ENCODE measurements at regions not wholly inside any gene's neighbourhood (a gene's known extent, or its start where the extent isn't known, plus 50 kb on each side); places are given as distances from the start of the nearest gene placed in this dataset.

DNA sequence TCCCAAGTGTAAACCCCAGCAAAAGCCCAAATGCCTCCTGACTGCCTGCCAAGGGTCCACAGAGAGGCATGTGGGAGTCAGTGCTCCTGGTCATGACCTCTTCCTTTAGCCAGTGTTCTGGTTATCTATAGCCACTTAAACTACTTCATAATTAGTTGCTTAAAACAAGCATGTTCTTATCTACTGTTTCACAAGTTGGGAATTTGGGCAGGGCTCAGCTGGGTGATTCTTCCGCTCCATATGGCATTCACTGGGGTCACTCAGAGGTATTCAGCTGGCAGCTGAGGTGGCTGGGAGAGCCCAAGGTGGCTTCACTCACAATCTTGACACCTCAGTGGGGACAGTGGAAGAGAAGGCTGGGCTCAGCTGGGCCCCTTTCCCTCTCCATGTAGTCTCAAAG lies 184.0 kb upstream of the RGS6 start:
- TF ChIP-seq, protein P1, sequence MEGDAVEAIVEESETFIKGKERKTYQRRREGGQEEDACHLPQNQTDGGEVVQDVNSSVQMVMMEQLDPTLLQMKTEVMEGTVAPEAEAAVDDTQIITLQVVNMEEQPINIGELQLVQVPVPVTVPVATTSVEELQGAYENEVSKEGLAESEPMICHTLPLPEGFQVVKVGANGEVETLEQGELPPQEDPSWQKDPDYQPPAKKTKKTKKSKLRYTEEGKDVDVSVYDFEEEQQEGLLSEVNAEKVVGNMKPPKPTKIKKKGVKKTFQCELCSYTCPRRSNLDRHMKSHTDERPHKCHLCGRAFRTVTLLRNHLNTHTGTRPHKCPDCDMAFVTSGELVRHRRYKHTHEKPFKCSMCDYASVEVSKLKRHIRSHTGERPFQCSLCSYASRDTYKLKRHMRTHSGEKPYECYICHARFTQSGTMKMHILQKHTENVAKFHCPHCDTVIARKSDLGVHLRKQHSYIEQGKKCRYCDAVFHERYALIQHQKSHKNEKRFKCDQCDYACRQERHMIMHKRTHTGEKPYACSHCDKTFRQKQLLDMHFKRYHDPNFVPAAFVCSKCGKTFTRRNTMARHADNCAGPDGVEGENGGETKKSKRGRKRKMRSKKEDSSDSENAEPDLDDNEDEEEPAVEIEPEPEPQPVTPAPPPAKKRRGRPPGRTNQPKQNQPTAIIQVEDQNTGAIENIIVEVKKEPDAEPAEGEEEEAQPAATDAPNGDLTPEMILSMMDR (IDR thresholded peaks at IDR 0.05): no peak
- TF ChIP-seq POLR2A (IDR thresholded peaks at IDR 0.05) (no peak), EP300 (IDR thresholded peaks at IDR 0.05) (no peak), POLR2AphosphoS5 (IDR thresholded peaks at IDR 0.05) (no peak)

Data from sigmoid colon (tissue), 4 donors.